Left ventricle myocardium superior (tissue), 1 donor: ENCODE measurements at regions not wholly inside any gene's neighbourhood (a gene's known extent, or its start where the extent isn't known, plus 50 kb on each side); places are given as distances from the start of the nearest gene placed in this dataset.

Experiments
- ATAC-seq: fragments of 200-7000 bp; cut with Tn5 transposase; one replicate; pipeline ENCODE4 v1.9.1; 2020; ENCODE audit warnings: mild to moderate bottlenecking, moderate library complexity
- DNase-seq: peaks from one replicate; pipeline ENCODE4 v3.0.0-alpha.2; 2020
- intact Hi-C: fragments of 100-400 bp; cut with micrococcal nuclease; formaldehyde crosslinking; loops from one replicate; pipeline ENCODE4 v1.11.0; 2022
- donor health status: DM: no; HTN: yes; CAD: no; lungs with severe emphysema.

DNA sequence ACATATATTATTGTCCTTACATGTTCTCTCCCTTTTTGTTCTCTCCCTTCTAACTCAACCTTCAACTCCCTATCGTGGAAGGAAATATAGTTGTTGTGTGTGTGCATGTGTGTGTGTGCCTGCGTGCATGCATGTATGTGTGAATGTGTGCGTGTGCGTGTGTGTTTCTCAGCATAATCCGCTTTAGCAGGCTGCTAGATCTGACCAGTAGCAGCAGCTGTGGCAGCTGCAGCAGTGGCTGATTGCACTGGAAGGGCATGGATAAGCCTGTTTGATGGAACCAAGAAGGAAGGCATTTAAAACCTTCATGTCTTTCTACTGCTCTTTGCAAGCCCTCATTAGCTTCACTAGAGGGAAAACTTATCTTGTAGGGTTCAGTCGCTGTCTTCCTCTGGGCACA, 65.6 kb upstream of the IRF2BP2 start:
- intact Hi-C loops = loop anchor here (10.0 kb wide), 1 partner anchor 51 kb away; no protein-coding TSS in a partner anchor
- peak; percentile 12 for ATAC-seq
- DNase-seq = no peak

DNA sequence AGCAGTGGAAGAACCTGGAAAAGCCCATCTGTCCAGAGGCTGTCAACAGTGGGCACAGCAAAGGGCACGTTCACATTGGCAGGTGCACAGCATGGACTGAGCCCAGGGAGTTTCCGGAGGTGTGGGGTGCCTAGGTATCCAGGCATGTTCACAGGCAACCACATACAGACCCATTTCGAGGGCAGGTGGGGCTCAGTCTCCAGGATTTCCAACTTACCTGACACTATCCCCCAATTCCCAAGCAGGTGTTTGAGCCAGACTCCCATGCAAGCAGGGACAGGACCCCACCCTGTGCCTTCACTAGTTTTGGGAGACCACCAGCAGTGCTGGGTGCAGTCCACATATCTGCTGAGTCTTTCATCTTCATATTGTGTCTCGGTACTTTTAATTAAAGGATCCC, 65.0 kb upstream of the IRF2BP2 start:
- ATAC-seq (peak; percentile 8), DNase-seq (no peak)
- intact Hi-C loops = loop anchor here (10.0 kb wide), 1 partner anchor 50 kb away; no protein-coding TSS in a partner anchor

DNA sequence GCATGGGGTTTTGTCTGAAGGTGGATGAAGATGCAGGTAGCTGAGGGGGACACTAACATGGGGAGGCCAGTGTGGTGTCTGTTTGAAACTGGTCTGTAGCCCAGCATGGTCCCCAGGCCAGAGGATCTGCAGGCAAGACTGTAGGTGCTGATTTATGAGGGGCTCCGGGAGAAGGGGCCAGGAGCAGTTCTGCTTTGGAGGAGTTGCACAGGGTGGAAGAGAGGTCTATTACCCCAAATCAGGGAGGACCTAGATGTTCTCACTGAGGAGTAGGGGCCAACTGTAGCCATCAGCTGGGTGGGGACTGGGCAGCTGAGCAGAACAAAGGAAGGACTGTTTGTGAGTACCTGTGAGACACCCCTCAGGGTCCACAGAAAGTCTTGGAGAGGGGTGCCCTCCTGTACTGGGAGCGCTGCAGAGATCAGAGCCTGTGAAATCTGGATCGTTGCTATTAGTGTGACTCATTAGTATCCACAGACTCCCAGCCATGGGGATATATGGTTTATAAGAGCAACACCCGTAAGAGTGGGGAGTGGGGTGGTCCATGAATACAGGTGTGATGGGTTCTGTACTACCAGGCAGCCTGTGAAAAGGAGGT, 64.3 kb upstream of the IRF2BP2 start:
- no peak for ATAC-seq
- intact Hi-C loops = loop anchor here (10.0 kb wide), 1 partner anchor 50 kb away; no protein-coding TSS in a partner anchor
- DNase-seq = no peak

DNA sequence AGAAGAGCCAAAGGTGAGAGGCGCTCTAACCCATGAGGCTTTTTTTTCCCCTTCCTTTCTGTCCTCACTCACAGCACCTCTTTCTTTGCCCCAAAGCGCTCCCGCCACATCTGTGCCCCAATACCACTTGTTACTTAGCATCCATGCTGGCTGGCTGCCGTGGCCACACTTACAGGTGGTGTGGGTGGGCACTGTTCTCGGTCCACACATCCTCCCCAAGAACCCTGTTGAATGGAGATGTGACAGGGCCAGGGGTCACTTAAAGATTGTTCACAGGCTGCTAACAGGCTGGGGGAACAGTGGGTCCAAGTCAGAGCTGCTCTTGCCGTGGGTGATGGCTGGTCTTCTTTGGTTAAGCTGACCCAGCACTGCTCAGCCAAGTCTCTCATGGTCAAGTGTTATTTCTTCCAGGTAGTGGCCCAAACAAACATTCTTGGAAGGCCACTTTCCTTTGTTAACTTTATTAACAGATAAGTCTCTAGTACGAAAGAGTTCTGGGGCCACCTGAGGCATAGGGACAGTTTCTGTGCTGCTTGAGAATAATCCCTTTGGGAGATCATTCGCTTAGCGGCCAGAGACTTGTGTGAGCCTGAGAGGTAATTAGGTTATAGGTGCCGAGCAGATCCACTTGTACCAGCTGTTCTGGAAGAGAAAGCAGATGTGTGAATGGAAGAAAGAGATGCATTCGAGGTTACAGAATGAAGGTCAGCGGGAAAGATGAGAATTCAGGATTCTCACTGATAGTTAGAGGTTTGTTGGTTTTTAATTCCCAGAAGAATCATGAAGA, 62.6 kb upstream of the IRF2BP2 start:
- intact Hi-C loops = loop anchor here (10.0 kb wide), 1 partner anchor 48 kb away; no protein-coding TSS in a partner anchor
- no peak for DNase-seq
- ATAC-seq = no peak

DNA sequence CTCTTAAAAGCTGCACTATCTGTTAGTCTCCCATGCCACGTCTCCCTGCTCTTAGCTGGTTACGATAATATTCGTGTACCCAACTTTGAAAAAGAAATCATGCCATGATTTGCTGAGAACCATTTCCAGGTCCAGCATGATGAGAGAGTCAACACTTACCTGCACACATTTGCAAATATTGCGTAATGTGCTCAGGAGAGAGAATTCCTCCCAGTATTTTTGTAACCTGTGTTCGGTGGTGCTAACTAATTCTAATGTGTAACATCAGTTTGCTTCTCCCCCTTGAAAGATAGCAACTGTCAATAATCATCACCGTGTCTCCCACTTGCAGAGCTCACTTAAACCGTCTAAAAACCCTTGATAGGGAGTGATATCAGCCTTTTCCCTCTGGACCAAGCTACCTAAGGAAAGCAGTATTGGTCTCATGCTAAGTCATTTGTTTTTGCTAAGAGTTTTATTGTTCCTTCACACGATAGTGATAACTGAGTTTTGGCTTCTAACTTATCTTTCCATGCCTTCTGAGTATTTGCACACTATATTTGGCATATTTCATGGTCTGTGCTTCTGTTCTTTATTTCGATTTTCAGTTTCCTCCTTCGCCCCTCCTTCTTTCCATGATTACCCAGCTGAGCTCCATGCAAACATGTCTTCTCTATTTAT, 61.1 kb upstream of the IRF2BP2 start:
- ATAC-seq (no peak), DNase-seq (no peak)
- intact Hi-C loops = loop anchor here (10.0 kb wide), 1 partner anchor 46 kb away; no protein-coding TSS in a partner anchor

DNA sequence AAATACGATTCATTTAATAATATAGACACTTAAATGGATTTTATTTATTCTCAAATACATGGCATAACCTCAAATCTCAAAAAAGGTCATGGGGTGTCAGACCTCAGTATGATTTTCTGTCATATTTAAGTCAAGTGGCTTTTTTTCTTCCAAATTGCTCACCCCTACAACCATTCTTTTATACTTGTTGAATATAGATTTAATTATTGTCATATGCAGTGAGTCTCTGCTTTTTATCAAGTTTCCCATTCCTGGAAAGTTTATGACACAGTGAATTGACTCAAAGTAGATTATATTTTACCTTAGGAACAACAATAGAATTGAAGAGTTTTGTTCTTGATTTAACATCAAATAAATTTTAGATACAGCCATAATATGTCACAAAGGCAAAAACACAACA, 59.5 kb upstream of the IRF2BP2 start:
- intact Hi-C loops = no loop called here
- ATAC-seq = no peak
- no peak for DNase-seq

DNA sequence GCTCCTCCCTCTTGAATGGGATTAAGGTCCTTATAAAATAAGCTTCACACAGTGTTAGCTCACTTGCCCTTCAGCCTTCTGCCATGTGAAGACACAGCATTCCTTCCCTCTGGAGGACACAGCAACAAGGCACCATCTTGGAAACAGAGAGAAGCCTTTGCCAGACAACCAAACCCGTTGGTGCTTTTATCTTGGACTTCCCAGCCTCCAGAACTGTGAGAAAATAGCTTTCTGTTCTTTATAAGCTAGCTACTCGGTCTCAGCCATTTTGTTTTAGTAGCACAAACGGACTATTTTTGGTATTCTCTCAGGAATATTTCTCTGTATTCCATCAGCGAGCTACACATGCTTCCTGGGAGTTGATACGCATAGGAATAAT, 58.6 kb upstream of the IRF2BP2 start:
- intact Hi-C loops = no loop called here
- ATAC-seq = no peak

DNA sequence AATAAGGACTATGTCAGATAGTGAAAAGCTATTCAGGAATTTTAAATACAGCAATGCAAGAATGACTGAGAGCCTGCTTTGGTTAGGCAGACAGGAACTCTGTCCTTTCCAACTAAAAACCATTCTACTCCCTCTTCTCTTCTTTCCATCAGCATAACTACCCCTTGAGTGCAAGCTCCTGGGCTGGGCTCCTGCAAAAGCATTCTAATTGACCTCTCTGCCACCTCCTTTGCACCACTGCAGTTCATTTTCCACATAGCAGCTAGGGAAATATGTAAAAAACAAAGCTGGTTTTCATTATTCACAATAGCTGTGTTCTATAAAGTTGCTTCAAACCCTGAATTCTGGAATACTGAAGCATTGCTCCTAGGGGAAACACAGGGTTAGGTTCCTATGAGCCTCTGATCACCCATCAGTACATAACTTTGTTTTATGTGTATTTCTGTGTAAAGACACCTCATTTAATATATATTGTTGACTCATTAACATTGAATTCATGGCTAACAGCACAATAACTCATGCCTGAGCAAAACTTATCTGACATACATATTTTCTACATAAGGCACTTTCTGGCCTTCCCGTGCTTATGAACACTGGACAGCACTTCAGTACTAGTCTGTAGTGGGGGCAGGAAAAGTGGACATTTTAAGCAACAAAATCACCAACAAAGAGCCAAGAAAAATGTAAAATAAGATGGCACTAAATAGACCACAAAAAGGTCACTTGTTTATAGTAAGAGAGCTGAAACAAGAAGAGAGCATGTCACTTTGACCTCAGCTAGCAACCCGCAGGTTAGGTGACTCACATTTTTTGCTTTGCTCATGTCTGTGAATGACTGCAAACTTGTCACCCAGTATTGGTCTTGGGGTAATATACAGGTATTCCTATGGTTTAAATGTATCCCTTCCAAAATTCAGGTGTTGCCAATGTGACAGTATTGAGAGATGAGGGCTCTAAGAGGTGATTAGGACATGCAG, 57.9 kb upstream of the IRF2BP2 start:
- DNase-seq (no peak), ATAC-seq (no peak)
- intact Hi-C loops = no loop called here

More for the DNA sequence above, 58.6 kb upstream of the IRF2BP2 start:
- DNase-seq = no peak

DNA sequence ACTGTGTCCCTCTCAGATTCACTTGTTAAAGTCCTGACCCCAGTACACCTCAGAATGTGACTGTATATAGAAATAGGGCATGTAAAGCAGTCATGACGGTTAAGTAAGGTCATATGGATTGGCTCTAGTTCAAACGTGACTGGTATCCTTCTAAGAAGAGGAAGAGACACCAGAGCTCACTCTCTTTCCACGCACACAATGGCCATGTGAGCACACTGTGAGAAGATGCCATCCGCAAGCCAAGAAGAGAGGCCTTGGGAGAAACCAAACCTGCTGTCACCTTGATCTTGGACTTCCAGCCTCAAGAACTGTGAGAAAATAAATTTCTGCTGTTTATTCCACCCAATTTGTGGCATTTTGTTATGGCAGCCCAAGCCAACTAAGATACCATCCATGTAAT, 56.8 kb upstream of the IRF2BP2 start:
- DNase-seq (no peak), ATAC-seq (peak; percentile 41)
- intact Hi-C loops = no loop called here

DNA sequence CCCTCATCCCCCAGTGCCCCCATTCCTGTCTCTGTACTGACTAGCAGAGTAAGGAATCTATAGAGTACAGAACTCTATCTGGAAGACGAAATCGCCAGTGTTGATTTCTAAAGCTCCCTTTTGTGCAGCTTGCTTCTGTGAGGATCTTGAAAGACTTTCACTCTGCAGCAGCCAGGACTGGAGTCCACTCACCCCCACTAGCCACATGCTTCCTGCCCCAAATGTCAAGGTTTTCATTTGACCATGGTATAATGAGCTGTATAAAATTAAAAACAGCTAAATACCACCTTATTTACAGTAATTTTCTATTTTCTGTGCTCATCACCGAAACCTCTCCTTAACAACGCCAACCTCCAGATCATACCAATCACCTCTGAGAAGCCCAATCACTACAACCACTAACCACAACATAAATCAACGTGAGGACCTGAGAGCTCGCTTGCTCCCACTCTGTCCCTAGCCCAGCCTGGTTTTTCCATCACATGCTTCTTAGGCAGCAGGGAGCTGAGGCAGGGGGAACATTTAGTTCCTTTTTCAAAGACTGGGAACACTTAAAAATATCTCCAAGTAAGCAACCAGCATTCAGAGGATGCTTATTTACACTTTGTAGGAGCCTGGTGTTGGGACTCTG, 56.1 kb upstream of the IRF2BP2 start:
- ATAC-seq = peak; percentile 52

DNA sequence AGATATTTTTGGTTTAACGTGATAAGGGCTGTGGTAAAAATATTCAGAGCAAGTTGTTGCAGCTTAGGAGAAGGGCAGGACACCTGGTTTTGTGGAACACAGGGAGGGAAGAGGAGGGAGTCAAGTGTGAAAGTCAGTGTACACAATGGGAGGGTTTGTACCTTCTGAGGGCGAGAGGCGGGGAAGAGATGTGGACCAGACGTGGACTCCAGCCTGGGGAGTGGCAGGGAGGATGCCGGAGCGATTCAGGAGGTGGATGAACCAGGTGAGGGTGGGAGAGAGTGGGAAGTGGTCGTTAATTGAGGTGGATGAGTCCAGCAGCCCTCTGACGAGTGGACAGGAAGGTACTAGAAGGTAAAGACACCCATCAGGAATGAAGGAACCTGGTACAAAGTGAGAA, 52.2 kb upstream of the IRF2BP2 start:
- intact Hi-C loops = no loop called here
- DNase-seq (no peak), ATAC-seq (no peak)

More for the DNA sequence above, 56.1 kb upstream of the IRF2BP2 start:
- intact Hi-C loops = no loop called here
- no peak for DNase-seq

DNA sequence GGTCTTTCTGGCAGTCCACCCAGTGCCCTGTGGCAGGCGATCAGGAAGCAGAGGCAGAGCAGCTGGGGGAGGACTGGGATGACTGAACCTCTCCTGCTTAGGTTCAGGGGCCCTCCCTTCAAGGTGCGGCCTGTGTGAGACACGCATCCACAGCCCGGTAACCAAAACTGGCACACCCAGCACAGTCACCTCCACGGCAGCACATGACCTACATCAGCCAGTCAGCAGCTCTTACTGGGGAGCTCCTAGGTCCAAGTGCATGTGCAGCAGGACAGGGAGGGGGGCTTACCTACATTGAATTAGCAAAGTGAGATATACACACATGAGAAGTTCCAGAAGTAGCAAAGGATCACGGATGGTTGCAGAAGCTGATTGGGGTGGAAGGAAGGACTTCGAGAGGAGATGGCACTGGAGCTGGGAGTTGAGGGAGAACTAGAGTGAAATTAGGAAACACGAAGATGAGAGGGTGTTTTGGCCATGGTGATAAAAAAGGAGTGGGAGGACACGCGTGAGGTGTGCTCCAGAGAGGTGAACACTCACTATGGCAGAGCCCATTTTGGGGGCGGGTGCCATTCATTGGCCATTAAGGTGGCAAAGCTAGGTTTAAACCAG, 51.4 kb upstream of the IRF2BP2 start:
- DNase-seq (no peak), ATAC-seq (no peak)
- intact Hi-C loops = no loop called here

DNA sequence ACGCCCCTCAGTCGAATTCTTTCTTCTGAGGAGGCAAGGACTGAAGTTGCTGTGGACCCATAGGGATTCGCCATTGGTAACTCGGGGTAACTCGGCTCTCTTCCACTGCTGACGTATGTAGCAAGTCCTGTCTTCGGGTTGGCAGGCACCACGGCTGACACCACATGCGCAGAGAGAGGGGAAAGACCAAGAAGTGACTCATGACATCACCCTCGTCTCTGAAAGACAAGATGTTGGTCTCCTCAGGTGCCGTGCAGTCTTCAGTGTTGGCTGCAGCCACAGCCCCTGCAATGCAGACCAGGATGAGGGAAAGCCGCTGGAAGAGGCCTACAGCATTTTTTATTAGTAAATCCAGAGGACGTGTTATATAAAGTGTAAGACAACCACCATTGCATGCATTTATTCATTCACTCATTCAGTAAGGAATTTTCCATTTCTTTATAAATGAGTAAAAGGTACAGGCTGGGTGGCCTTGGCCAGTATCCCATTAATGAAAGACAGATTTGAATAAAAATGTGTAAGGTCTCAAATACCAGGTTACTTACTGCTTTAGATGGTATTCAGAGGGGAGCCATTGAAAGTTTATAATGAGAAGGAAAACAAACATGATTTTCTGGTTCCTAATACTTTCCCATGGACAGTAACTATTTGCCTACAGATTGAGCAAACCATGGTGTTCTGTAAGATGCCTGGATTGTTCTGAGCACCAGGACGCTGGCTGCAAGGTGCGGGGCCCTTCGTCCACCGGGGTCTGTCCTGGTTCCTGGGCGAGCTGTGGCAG, 50.7 kb upstream of the IRF2BP2 start:
- no peak for DNase-seq
- ATAC-seq = no peak
- intact Hi-C loops = no loop called here
